CD1c-positive myeloid dendritic cell (primary cell): ENCODE measurements at regions not wholly inside any gene's neighbourhood (a gene's known extent, or its start where the extent isn't known, plus 50 kb on each side); places are given as distances from the start of the nearest gene placed in this dataset.
"Not testable (repeated sequence)": the region's sequence is repeated elsewhere in the genome, so short reads cannot be mapped to it uniquely, and the experiment has no call there.

Source experiments
- DNase-seq: peaks from one replicate; pipeline ENCODE4 v3.0.0-alpha.2; 2016; ENCODE audit errors: extremely low spot score

DNA sequence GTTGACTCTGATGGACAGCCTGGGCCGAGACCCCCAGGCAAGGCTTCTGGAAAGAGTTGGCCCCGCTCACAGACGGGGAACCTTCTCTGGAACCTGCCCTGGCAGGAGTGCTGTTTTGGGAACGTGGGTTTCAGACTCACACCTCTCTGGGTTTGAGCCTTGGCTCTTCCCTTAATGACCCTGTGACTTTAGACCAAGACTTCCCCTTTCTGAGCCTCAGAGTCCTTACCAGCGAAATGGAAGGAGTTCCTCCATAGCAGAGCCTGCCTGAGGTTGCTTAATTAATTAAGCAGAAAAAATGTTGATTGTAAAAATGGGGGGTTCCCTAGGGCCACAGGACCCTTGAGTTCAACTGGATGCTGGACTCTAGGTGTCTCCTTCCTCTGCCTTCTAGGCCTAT, 408.2 kb downstream of the SEC14L1 start:
- DNase-seq: peak; percentile 72

DNA sequence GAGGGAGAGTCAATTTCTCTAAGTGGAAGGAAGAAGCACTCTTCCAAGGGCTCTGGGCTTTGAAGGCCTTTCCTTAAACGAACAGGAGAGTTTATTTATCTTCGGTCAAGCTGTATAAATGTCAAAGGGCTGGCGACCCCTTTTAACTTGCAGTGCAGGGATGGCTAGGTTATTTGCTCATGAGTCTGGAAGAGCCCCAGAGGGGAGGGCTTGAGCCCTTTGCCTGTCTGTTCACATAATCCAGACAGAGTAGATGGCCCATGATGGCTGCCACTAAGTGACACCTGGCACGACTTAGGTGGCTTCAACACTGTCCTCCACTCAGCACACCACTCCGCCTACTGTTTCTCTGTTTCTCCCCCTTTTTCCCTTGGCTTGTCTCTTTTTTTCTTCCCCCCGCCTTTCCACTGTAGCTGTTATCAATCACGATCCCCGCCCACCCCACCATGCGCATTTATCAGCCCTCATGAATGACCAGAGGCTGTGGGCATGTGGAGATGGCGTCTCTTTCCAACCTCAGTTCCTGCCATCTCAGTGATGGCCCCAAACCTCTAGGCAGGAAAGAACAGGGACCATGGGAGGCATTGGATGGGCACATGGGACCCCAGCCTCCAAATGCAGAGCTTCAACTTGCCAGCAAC, 408.7 kb upstream of the TNRC6C start:
- DNase-seq: no peak

DNA sequence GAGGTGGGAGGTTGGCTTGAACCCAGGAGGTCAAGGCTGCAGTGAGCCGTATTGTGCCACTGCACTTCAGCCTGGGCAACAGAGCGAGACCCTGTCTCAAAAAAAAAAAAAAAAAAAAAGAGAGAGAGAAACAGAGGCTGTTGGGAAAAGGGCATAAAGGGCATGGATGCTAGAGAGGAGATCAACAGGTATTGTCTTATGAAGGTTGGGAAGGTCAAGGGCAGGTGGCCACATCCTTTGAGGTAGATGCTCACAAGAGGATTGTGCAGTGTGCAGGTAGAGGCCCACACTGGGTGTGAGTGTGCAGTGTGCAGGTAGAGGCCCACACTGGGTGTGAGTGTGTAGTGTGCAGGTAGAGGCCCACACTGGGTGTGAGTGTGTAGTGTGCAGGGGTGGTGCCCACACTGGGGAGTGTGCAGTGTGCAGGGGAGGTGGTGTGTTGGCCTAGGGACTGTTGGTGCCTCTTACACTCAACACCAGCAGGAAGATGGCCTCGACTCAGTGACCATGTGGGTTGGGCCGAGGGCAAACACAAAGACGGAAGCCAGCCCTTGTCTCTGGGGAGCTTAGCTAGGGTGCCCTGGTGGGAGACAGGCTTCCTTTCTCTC, 404.9 kb upstream of the TNRC6C start:
- no peak for DNase-seq

DNA sequence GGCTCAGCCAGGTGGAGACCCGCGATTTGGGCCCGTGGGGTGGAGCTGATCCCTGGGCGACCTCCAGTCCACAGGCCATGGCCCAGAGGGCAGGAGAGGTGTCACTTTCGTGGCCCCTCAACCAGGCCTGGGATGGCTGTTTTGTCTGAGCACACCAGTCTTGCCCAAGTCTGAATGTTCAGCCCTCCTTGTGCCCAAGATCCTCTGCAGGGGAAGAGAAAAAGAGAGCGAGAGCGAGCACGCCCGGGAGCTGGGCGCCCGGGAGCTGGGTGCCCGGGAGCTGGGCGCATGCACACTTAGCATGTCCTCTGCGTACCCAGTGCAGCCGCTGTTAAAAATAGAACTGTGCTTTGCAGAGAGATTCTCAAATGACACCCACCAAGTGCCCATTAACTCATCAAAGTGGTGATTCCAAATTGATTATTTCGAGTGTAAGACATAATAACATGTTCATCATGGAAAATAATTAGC, 403.3 kb upstream of the TNRC6C start:
- DNase-seq: no peak

DNA sequence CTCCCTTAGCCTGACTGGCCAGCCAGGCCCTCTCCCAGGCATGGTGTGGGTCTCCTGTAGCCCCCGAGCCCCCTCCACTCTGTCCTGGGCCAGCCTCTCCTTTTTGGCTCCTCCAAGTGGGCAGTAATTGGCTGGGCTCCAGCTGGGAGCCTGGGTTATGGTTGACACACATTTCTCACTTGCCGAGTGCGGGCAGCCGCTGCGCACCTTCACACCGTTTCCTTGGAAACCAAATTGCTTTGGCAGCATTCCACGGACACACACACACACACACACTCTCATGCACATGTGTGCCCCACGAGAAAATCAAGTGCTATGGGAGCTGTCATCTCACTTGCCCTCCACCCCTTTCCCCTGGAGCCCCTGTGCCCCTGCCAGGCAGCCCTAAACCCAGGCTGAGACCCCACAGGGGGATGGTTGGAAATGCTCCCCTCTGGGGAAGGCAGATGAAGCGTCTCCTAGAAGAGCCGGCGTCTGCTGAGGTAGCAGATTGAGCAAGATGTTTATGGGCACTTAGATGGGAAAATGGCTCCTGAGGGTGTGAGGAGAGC, 402.7 kb upstream of the TNRC6C start:
- DNase-seq: no peak

DNA sequence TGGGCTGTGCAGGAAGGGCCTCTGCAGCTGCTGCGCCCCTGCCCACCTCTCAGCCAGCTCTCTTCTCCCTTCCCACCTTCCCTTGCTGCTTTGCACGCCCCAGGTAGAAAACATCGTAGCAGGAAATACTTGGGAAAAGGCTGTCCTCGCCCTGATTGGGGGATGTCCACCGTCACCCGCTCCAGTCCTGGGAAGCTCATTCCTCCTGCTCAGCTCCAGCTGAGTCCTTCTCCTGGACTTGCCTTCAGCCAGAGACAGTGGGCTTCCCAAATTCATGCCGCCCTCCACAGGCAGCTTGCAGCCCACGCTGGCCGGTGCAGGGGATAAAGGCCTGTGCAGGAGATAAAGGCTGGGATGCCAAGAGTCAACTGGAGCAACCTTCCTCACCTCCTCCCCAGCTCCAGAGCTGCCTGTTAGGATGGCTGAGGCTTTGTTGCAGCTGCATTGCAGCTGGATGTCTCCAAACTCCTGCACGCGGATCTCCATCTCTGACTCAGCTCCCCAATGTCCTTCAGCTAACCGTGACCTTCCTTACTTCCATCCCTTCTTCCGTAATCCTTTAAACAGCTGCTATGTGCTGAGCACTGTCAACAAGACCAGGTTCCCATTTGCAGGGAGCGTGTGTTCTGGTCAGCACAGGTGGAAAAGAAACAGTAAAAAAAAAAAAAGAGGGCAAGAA, 402.0 kb upstream of the TNRC6C start:
- DNase-seq: no peak

DNA sequence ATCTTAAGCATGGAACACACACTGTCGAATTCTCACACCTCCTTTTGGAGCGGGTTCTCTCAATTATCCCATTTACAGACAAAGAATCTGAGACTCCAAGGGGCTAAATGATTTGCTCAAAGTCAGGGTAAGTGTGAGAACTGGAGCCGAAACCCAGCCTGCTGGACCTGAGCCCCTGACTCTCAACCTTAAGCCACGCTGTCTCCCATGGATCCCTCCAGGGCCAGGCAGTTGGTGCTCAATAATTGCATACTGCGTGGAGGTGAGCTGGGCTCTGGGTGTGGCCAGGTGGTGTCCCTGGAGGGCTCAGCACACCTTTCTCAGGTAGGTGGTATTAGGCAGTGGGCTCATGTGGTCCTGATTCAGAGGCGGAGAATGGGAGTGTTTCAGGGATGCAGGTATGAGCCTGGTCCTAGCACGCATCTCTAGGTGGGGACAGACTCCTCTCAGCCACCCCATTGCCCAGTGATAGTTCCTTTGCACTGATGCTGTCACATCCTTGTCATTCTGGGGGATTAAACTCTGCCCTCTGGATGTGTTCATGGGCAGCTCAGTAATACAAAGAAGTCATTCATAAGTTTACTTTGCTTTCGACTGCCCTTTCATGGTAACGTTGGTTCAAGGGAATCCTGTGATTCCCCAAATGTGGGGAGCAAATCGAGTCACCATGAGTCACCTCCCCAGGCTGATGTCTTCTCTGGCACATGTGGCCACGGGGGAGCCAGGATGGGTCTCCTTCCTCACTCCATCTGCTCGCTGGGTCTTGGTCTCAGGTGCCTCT, 399.5 kb upstream of the TNRC6C start:
- DNase-seq: no peak

DNA sequence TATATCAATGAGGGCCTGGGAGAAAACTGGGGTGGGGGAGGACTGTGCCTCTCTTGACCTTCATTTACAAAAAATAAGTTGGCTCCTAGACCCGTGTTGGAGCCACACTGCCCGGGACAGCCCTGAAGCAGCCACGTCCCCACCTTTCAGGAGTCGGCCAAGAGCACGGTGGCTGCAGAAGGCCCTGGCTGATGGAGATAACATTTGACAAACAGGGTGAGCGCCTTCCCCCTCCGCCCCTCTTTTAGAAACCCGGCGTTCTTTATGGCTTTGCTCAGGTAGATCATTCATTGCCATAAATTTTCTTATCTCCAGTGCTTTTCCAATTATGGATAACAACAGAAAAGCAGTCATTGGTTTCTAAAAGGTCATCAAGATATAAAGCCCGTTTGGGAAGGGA, 398.1 kb upstream of the TNRC6C start:
- DNase-seq: no peak

DNA sequence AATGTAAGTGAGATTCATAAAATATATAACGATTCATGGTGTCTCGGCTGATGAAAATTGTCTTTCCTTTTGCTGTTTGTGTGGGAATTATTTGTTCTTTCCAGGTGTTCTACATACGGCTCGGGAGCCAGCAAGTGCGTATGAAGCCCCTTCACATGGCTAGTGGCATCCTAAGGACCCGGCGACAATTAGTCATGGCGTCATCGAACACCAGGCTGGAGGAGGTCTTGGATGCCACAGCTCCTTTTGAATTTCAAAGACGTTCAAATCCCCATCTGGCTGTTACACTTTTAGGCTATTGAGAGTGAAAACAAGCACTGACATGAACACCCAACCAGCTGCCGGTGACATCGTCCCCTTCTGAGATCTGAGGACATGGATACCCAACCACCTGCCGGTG, 397.7 kb upstream of the TNRC6C start:
- no peak for DNase-seq

DNA sequence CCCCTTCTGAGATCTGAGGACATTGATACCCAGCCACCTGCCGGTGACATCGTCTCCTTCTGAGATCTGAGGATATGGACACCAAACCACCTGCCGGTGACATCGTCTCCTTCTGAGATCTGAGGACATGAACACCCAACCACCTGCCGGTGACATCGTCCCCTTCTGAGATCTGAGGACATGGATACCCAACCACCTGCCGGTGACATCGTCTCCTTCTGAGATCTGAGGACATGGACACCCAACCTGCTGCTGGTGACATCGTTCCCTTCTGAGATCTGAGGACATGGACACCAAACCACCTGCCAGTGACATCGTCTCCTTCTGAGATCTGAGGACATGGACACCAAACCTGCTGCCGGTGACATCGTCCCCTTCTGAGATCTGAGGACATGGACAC, 396.1 kb upstream of the TNRC6C start:
- DNase-seq: not testable (repeated sequence)

DNA sequence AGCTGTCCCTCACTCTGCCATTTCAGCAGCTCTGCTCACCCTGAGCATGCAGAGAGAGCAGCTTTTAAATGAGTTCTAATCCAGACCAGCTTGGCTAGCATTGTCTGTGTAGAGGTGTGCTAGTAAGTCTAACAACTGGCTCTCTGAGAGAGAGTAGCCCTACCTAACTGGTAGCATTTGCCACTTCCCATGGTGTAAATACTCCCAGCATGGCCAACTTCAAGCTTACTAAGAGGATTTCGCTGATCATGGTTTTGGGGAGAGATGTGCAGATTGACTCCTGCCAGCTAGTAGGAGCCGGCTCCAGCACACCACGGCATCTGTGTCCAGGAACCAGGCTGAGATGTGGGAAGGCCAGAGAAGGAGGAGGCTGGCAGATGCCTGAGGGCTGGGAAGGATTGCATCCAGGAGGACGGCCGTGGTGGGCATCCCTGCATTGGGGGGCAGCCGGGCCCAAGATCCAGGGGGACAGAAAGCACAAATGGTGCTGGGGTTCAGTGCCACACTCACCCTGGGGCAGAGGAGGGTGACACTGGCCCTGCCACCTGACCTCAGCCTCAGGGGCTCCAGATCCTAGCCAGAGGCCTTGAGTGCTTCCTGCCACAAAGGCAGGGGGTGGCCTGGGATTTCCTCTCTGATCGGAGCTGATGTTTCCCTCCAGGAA, 394.9 kb upstream of the TNRC6C start:
- DNase-seq: no peak

DNA sequence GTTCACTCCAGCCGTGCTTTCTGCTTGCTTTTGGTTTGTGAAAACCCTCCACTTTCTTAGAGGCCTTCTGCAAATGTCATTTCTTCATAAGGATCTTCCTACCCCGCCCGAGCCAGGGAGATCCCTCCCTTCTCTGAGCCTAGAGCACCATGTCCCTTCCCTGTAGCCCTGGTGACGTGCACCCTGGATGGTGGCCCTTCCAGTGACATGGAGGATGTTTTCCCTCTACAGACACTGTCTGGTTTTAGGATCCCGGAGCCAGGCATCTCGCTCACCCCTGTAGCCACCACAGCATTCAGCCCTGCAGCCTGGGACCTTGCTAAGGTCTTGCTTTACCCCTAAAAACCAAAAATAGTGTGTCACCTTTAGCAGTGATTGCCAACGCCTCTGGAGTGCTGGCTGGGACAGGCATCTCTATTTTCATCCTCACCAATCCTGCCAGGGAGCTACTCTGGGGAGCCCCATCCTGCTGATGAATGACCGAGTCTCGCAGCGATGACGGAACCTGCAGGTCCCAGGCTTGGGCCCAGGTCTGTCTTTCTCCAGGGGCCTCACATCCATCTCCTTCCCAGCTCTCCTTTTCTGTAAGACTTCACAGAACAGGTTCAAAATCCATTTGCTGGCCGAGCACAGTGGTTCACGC, 394.1 kb upstream of the TNRC6C start:
- no peak for DNase-seq

DNA sequence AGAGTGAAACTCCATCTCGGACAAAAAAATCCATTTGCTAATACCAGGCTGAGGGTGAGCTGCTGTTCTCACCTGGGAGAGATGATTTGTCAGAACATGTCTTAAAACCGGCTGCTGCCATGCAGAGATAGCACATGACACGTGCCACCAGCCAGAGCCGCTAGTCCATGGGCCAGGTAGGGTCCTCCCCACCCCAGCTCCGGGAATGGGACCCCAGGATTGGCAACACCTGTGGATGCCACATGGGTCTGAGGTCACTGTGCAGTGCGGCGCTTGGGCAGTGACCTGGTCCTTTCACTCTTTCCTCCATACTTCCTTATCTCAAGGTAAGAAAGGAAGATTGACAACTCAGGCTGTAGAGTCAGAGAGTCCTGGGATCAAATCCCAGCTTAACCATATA, 393.3 kb upstream of the TNRC6C start:
- DNase-seq: no peak

DNA sequence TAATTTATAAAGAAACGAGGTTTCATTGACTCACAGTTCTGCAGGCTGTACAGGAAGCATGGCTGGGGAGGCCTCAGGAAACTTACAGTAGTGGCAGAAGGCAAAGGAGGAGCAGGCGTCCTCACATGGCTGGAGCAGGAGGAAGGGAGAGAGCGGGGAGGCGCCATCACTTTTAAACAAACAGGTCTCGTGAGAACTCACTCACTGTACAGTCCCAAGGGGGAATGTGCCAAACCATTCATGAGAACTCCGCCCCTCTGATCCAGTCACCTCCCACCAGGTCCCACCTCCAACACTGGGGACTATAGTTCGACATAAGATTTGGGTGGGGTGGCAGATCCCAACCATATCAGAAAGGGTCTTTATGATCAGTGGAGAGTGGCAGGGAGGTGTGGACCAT, 392.4 kb upstream of the TNRC6C start:
- DNase-seq: no peak

DNA sequence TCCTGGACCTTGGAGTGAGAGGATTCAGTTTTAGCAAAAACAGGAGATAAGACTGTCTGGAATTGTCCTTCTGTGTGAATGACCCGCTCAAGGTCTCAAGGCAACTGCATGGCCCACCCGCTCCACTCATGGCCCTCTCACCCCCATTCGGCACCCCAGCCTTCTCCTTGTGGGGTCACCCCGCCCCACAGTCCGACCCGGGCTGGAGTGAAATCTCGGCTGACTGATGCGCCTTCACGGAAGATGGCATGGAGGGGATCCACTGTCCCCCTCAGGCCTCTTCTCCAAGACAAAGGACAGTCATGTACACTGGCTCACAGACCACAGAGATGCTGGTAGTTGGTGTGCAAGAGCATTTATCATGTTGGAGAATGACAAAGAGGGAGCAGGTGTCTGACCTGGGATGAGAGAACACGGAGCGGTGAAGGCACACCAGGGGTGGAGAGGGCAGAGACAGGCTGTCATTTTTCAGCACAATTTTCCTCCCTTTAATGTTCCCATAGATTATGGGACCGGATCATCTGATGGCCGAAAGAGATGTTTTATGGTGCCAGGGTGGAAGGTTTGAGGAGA, 391.9 kb upstream of the TNRC6C start:
- no peak for DNase-seq

DNA sequence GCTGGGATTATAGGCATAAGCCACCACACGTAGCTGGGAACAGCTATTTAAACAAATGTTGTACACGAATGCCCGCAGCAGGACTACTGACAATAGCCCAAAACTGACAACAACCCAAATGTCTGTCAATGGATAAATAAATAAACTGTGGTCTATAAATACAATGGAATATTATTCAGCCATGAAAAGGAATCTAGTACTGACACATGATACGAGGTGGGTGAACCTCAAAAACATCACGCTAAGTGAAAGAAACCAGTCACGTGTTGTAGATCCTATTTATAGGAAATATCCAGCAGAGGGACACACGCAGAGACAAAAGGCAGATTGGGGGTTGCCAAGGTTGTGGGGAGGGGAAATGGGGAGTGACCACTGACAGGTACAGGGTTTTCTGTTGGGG, 390.0 kb upstream of the TNRC6C start:
- DNase-seq: no peak

DNA sequence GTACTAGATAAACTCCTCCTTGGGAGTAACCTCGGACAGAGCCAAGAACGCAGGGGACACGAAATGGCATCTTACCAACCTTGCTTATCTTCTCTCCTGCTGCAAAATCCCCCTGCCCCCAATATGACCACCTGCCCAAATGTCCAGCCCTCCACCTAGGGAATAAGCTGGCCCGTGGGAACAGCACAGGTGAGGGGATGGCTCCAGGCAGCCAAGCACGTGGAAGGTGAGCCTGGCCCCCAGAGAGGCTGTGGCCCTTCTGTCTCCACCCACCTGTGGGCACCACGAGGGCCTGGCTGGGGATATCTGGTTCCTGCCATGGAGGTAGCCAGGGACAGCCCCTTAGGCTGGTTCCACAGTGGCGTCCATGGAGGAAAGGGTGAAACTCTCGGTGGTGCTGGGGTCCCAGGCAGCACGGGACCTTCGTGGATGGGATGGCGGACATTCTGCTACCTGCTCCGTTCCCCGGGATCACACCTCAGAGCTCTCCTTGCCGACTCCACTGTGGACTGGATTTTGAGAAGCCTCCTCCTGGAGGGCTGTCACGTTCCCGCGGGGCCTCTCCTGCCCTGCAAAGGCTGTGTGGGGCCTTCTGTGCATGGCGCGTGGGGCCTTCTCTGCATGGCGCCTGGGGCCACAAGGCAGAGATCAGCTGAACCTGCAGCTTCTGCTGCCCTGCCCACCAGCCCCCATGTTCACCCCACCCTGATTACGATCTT, 388.5 kb upstream of the TNRC6C start:
- DNase-seq: no peak

DNA sequence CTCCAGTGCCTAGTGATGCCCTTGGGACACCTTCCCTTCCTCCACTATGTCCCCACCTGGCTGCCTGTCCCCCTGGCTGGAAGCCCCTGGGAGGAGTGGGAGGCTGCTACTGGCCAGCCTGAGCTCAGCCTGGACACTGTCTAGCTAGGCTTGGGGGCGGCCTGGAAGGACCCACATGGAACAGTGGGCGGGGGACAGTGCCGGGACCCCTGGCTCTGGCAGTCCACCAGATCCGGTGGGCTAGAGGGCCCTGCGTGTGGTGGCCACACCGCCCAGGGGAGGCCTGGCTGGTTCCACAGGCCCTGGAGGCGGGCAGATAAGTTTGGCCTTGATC, 388.0 kb upstream of the TNRC6C start:
- no peak for DNase-seq

DNA sequence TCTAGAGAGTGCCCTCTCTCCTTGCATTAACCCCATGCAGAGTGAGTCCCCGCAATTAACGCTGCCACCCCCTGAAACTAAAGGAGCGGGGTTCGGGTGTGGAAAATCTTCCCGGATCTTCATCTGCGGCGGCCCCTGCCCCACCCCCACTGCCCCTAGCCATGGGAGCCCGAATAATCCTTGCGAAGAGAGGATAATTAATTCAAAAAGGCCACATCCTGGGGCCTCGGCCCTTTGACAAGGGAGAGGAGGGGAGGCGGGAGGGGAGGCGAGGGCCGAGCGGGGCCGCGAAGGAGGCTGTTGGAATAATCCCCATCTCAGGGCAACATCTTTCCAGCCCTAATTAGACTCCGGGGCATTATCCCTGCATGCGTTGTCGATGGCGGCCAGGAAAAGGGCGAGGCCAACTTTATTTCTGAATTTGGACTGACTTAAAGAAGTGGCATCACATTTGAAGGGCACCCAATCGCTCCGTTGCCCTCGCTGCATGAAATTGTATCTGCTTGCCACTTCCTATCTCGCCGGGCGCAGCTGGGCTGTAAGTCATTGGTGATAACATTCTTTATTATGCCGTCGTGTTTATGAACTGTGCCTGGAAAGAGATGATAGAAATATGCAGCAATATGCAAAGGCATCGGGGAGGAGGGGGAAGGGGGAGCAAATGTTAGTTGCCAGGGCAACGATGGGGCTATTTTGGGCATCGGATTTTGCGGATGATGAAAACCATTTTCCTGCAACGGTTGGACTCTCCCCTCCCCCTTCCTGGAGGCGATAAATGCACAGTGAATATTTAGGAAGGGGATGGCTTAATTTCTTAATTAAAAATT, 387.1 kb upstream of the TNRC6C start:
- peak; percentile 19 for DNase-seq
